Breast epithelium (tissue), 4 donors: ENCODE measurements at regions not wholly inside any gene's neighbourhood (a gene's known extent, or its start where the extent isn't known, plus 50 kb on each side); places are given as distances from the start of the nearest gene placed in this dataset.

Experiments used
- DNase-seq, 2 donors: peaks; one replicate each; pipeline ENCODE4 v3.0.0-alpha.2; 2019; ENCODE audit warnings: low spot score in 2 of 2
- H3K27ac ChIP-seq, 2 donors: fragments of 200-600 bp; sonication (generic) in 1 of 2; one replicate each; pipeline ENCODE4 v1.5.1; 2016 to 2019; ENCODE audit warnings: mild to moderate bottlenecking in 1 of 2
- H3K27me3 ChIP-seq, 2 donors: fragments of 200-600 bp; sonication (generic) in 1 of 2; one replicate each; pipeline versions ENCODE4 v1.5.1 to v1.6.0; 2017 to 2019; ENCODE audit warnings: control low read depth in 1 of 2, mild to moderate bottlenecking in 1 of 2
- H3K36me3 ChIP-seq: fragments of 200-600 bp; one replicate; pipeline ENCODE4 v1.5.1; 2019
- H3K4me1 ChIP-seq, 2 donors: fragments of 200-600 bp; sonication (generic); one replicate each; pipeline ENCODE4 v1.5.1; 2016 to 2019; ENCODE audit warnings: control low read depth in 1 of 2
- H3K4me3 ChIP-seq, 3 donors: fragments of 200-600 bp; sonication (generic); 1 replicate in 2 of 3; 2 replicates in 1 of 3; pipeline ENCODE4 v1.5.1; 2016 to 2019; ENCODE audit warnings: mild to moderate bottlenecking in 3 of 3, moderate library complexity in 2 of 3
- H3K9me3 ChIP-seq, 2 donors: fragments of 200-600 bp; sonication (generic) in 1 of 2; one replicate each; pipeline ENCODE4 v1.5.1; 2016 to 2019; ENCODE audit warnings: control low read depth in 1 of 2
- CTCF ChIP-seq, 3 donors: fragments of 450-650 bp; IDR thresholded peaks; one replicate each; pipeline ENCODE4 v1.5.1; 2016 to 2017; ENCODE audit warnings: antibody characterized with exemption in 3 of 3, mild to moderate bottlenecking in 3 of 3, moderate library complexity in 3 of 3
- POLR2A ChIP-seq: fragments of 450-650 bp; IDR thresholded peaks from one replicate; pipeline ENCODE4 v1.6.1; 2016; ENCODE audit warnings: antibody characterized with exemption, mild to moderate bottlenecking, moderate library complexity
- POLR2AphosphoS5 ChIP-seq, 3 donors: sonication (generic); formaldehyde crosslinking; IDR thresholded peaks; one replicate each; pipeline ENCODE4 v1.6.1; 2017; ENCODE audit warnings: antibody characterized with exemption in 3 of 3
- intact Hi-C: fragments of 100-400 bp; cut with DNase I; formaldehyde crosslinking; loops from one replicate; pipeline ENCODE4 v1.15.1; 2023; ENCODE audit warnings: low total_unique reads

GRCh38 chr3:24829011-24829581 lies 334.4 kb upstream of the THRB start:
- Histone ChIP-seq H3K27ac (no peak overlapping the region), H3K9me3 (no peaks in the 10 kb centered on the region), H3K27me3 (peaks cover 0 to 4% of the 10 kb centered on the region in 2 donors), H3K4me3 (peak overlapping the region; percentile 34 to 77 (median 55)), H3K4me1 (peaks cover 0 to 7% of the 10 kb centered on the region in 2 donors), H3K36me3 (no peaks in the 10 kb centered on the region)
- TF ChIP-seq CTCF (IDR thresholded peaks at IDR 0.05) (no peak), POLR2A (no peak), POLR2AphosphoS5 (IDR thresholded peaks at IDR 0.05) (no peak)
- DNase-seq, result no peak
- intact Hi-C loops, result no loop called here

GRCh38 chr3:24829629-24830229 lies 335.1 kb upstream of the THRB start:
- TF ChIP-seq POLR2A (no peak), CTCF (IDR thresholded peaks at IDR 0.05) (no peak), POLR2AphosphoS5 (IDR thresholded peaks at IDR 0.05) (no peak)
- Histone ChIP-seq H3K9me3 (no peaks in the 10 kb centered on the region), H3K36me3 (no peaks in the 10 kb centered on the region), H3K4me3 (peak overlapping the region; percentile 34 to 77 (median 55)), H3K4me1 (peaks cover 0 to 7% of the 10 kb centered on the region in 2 donors), H3K27me3 (peaks cover 0 to 4% of the 10 kb centered on the region in 2 donors), H3K27ac (no peak overlapping the region)
- intact Hi-C loops, result loop anchor here (5.0 kb wide), 1 partner anchor 743 kb away; no protein-coding TSS in a partner anchor
- DNase-seq, result no peak

GRCh38 chr3:24830230-24831152 lies 335.8 kb upstream of the THRB start:
- Histone ChIP-seq H3K36me3 (no peaks in the 10 kb centered on the region), H3K27ac (no peak overlapping the region), H3K4me1 (peaks cover 0 to 7% of the 10 kb centered on the region in 2 donors), H3K4me3 (peak overlapping the region; percentile 34 to 77 (median 55)), H3K9me3 (no peaks in the 10 kb centered on the region), H3K27me3 (peaks cover 0 to 4% of the 10 kb centered on the region in 2 donors)
- intact Hi-C loops, result loop anchor here (5.0 kb wide), 1 partner anchor 742 kb away; no protein-coding TSS in a partner anchor
- no peak for TF ChIP-seq POLR2AphosphoS5 (IDR thresholded peaks at IDR 0.05)
- no peak for TF ChIP-seq POLR2A
- TF ChIP-seq CTCF (IDR thresholded peaks at IDR 0.05), result no peak
- no peak for DNase-seq

GRCh38 chr3:24831221-24831620 lies 336.6 kb upstream of the THRB start:
- intact Hi-C loops, result loop anchor here (5.0 kb wide), 1 partner anchor 741 kb away; no protein-coding TSS in a partner anchor
- DNase-seq, result no peak
- peaks cover 0 to 7% of the 10 kb centered on the region in 2 donors for H3K4me1 ChIP-seq
- H3K27me3 ChIP-seq, result peaks cover 0 to 4% of the 10 kb centered on the region in 2 donors
- TF ChIP-seq POLR2AphosphoS5 (IDR thresholded peaks at IDR 0.05) (no peak), POLR2A (no peak), CTCF (IDR thresholded peaks at IDR 0.05) (no peak)
- H3K27ac ChIP-seq, result no peak overlapping the region
- H3K4me3 ChIP-seq, result no peak overlapping the region
- no peaks in the 10 kb centered on the region for H3K36me3 ChIP-seq
- H3K9me3 ChIP-seq, result no peaks in the 10 kb centered on the region
